LNCaP clone FGC (cell line): ENCODE measurements at regions not wholly inside any gene's neighbourhood (a gene's known extent, or its start where the extent isn't known, plus 50 kb on each side); places are given as distances from the start of the nearest gene placed in this dataset.
"Not testable (repeated sequence)": the region's sequence is repeated elsewhere in the genome, so short reads cannot be mapped to it uniquely, and the experiment has no call there.

Experiments
- DNase-seq: peaks from one replicate; pipeline ENCODE4 v3.0.0-alpha.2; 2011; ENCODE audit warnings: low read depth
- H3K4me3 ChIP-seq: 2 replicates; pipeline ENCODE4 v1.5.1; 2011; ENCODE audit warnings: mild to moderate bottlenecking, low read depth, low read length, control low read depth
- CTCF ChIP-seq: IDR thresholded peaks from 2 replicates; pipeline ENCODE4 v1.5.1; 2012; ENCODE audit warnings: mild to moderate bottlenecking; ENCODE audit not compliant: control insufficient read depth, insufficient read depth; ENCODE audit errors: extremely low read depth

- no peak overlapping the region for H3K4me3 ChIP-seq
- DNase-seq, result no peak
- no peak for TF ChIP-seq CTCF
These were observed 283.5 kb downstream of the C16orf95 start for GRCh38 chr16:87033541-87034300.

DNA sequence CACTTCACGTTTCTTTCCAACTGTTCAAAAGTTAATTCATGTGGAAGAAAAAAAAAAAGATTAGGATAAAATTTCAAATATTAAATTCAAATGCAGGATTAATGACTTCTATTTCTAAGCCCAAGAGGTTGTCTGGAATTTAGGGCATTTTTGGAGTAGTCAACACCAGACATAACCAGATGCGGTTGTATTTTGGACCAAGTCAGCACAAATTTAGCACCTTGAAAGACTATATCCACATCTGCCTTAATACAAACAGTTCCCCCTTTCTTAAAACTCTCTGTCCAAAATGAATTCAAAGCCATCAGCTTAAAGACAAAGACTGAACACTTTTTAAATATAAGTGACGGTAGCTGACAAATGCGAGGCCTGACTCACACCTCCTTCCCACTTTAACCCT lies 282.9 kb downstream of the C16orf95 start:
- TF ChIP-seq CTCF, result no peak

DNA sequence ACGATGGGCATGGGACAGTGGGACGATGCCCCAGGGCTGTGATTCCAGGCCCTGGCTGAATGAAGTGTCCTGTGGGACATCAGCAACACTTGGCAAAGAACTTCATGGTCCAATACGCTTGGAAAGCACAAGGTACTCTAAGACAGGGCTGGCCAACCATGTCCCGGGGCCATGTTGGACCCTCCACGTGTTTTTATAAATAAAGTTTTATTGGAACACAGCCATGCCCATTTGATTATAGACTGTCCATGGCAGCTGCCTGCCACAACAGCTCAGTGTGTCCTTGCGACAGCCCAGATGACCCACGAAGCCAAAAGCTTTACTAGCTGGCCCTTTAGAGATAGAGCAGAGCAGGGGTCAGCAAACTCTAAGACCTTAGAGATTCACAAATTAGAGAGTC lies 282.1 kb downstream of the C16orf95 start:
- no peak for TF ChIP-seq CTCF
- DNase-seq, result no peak
- no peak overlapping the region for H3K4me3 ChIP-seq

More for the DNA sequence above, 282.9 kb downstream of the C16orf95 start:
- no peak for DNase-seq
- H3K4me3 ChIP-seq, result no peak overlapping the region

GRCh38 chr16:87037012-87037411 lies 280.2 kb downstream of the C16orf95 start:
- no peak for TF ChIP-seq CTCF
- H3K4me3 ChIP-seq, result no peak overlapping the region
- DNase-seq, result no peak

DNA sequence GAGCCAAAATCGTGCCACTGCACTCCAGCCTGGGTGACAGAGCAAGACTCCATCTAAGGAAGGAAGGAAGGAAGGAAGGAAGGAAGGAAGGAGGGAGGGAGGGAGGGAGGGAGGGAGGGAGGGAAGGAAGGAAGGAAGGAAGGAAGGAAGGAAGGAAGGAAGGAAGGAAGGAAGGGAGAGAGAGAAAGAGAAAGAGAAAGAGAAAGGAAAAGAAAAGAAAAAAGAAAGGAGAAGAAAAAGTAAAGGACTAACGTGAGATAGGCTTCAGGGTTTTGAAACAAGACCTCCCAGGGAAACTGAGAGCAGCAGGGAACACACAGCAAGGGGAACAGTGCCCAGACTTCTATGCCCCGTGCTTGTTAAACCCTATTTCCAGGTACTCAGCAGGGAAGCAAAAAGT lies 278.7 kb downstream of the C16orf95 start:
- DNase-seq, H3K4me3 ChIP-seq: not testable (repeated sequence)

DNA sequence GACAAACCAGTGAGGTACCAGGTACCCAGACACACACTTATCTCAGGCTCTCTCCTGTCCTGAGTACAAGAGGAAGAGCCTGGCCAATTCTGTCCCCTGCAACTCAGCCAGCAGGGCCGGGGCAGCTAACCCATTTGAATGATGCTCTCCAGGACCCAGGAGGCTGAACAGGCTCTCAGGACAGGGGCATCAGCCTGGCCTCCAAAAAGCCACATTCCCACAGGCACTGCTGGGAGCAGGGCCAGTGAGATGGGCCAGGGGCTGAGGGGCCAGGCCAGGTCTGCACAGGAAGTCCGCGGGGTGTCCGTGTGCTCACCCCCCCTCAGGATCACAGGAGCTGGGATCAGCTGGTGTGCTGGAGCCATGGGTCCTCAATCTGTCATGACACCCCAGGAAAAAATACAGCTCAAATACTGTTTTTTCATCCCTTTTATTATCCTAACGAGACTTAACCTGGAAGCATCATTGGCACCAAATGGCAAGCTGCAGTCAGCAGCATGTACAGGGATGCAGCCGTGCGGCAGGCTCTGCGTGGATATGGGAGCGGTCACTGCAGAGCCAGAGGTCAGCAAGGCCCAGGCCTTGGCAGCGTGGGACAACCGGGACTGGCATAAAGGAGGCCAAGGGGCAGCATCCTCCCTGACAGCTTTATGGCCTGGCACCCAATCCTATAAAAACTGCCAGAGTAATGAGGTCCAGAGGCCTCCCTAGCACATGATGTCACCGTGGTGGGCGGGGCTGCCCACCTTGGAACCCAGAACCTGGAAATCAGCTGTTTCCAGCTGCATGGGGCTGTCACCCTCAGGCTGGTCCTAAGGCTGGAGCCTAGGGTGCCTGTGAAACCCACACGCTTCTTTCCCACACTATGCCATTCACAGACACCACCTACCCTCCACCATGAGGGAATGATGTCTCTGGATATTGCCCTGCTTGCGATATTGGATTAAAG lies 276.7 kb downstream of the C16orf95 start:
- TF ChIP-seq CTCF, result no peak
- no peak overlapping the region for H3K4me3 ChIP-seq
- no peak for DNase-seq

DNA sequence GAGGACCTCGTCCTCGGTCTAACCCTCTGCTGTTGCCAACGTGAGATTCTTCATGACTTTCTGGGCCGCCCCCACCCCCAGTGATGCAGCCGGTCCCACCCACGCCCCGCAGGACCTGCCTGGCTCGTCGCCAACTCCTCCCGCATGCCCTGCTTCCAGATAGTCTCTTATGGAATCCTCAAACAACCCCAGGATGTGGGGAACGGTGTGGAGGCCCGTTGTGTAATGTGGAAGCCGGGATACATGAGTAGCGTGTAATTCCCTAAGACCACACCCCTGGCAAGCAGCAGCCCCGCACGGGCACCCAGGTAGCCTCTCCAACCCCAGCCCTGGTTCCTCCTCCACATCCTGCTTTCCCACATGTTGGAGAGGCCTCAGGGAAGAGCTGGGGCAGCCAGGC lies 275.9 kb downstream of the C16orf95 start:
- DNase-seq, result no peak
- H3K4me3 ChIP-seq, result no peak overlapping the region
- TF ChIP-seq CTCF, result no peak
